ENCODE measurements at regions not wholly inside any gene's neighbourhood (a gene's known extent, or its start where the extent isn't known, plus 50 kb on each side); places are given as distances from the start of the nearest gene placed in this dataset.

DNA sequence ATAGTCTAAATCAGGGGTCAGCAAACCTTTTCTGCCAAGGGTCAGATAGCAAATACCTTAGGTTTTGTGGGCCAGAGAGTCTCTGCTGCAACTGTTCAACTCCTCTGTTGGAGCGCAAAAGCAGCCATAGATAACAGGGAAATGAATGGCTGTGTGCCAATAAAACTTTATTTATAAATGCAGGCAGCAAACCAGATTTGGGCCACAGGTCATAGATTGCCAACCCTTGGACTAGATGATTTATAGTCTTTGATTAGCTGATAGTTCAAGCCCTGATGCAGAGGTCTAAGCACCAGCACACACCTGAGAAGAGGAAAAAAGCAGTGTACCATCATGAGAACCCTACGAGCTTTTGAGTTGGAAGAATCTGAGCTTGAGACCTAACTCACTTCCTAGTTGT lies 86.0 kb upstream of the DYNLRB2 start:
- TF ChIP-seq CTCF (IDR thresholded peaks at IDR 0.05; ENCODE audit: low read depth, low read length, missing control alignments): no peak
- DNase-seq (ENCODE audit: extremely low read depth, low read depth): no peak
- no peak overlapping the region for H3K4me3 ChIP-seq (replicated peaks; ENCODE audit: low read depth, low read length)

GRCh38 chr16:80449392-80449791 lies 91.4 kb upstream of the DYNLRB2 start:
- TF ChIP-seq CTCF (IDR thresholded peaks at IDR 0.05; ENCODE audit: low read depth, low read length, missing control alignments): no peak

GRCh38 chr16:80447241-80447640 lies 93.6 kb upstream of the DYNLRB2 start:
- peak; percentile 1 for DNase-seq (ENCODE audit: extremely low read depth, low read depth)
- H3K4me3 ChIP-seq (replicated peaks; ENCODE audit: low read depth, low read length): no peak overlapping the region
- TF ChIP-seq CTCF (IDR thresholded peaks at IDR 0.05; ENCODE audit: low read depth, low read length, missing control alignments): no peak

More at GRCh38 chr16:80449392-80449791, 91.4 kb upstream of the DYNLRB2 start:
- DNase-seq (ENCODE audit: extremely low read depth, low read depth): no peak
- no peak overlapping the region for H3K4me3 ChIP-seq (replicated peaks; ENCODE audit: low read depth, low read length)

DNA sequence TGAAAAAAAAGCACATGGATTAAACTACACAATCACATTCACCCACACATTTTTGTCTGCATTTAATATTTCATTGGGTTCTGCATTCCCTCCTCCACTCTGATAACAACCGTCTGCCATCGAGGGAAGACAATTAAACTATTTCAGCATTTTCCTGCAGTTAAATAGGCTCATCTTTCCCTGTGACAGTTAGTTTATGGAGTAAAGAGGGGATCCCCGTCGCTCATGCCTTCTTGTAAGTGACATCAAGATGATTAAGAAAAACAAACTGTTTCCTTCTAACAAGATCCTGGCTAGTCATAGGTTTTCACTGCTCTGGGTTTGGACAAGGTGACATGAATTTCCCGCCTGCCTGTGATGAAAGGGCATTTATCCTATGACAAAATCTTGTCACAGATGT lies 98.0 kb upstream of the DYNLRB2 start:
- no peak for DNase-seq (ENCODE audit: extremely low read depth, low read depth)
- no peak for TF ChIP-seq CTCF (IDR thresholded peaks at IDR 0.05; ENCODE audit: low read depth, low read length, missing control alignments)
- no peak overlapping the region for H3K4me3 ChIP-seq (replicated peaks; ENCODE audit: low read depth, low read length)

DNA sequence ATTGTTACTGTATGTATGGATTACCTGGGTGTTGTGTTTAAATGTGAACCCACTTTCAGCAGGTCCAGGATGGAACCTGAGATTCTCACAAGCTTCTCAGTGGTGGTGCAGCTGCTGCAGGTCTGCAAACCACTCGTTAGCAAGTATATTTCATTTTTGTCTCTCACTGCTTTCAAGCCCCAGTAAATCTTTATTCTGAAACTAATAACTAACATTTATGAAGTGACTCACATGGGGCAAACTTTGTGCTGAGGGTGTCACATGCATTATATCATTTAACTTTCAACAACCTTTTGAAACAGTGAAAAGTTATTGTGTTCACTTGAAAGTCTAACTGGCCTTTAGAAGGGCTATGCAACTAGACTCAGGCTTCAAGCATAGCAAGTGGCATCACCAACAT lies 98.9 kb upstream of the DYNLRB2 start:
- no peak for TF ChIP-seq CTCF (IDR thresholded peaks at IDR 0.05; ENCODE audit: low read depth, low read length, missing control alignments)
- DNase-seq (ENCODE audit: extremely low read depth, low read depth): no peak
- H3K4me3 ChIP-seq (replicated peaks; ENCODE audit: low read depth, low read length): no peak overlapping the region

GRCh38 chr16:80440667-80441066 lies 100.1 kb upstream of the DYNLRB2 start:
- DNase-seq (ENCODE audit: extremely low read depth, low read depth): no peak
- no peak for TF ChIP-seq CTCF (IDR thresholded peaks at IDR 0.05; ENCODE audit: low read depth, low read length, missing control alignments)

GRCh38 chr16:80437707-80438106 lies 103.1 kb upstream of the DYNLRB2 start:
- no peak for TF ChIP-seq CTCF (IDR thresholded peaks at IDR 0.05; ENCODE audit: low read depth, low read length, missing control alignments)
- no peak overlapping the region for H3K4me3 ChIP-seq (replicated peaks; ENCODE audit: low read depth, low read length)
- DNase-seq (ENCODE audit: extremely low read depth, low read depth): no peak

More at GRCh38 chr16:80440667-80441066, 100.1 kb upstream of the DYNLRB2 start:
- H3K4me3 ChIP-seq (replicated peaks; ENCODE audit: low read depth, low read length): no peak overlapping the region
